Head of caudate nucleus (tissue), 42 donors: ENCODE measurements at regions not wholly inside any gene's neighbourhood (a gene's known extent, or its start where the extent isn't known, plus 50 kb on each side); places are given as distances from the start of the nearest gene placed in this dataset.
A peak's percentile ranks its signal among the peaks of the same experiment; 100 is the strongest.
"Not testable (repeated sequence)": the region's sequence is repeated elsewhere in the genome, so short reads cannot be mapped to it uniquely, and the experiment has no call there.

Source experiments
- DNase-seq, 42 donors: peaks; one replicate each; pipeline versions ENCODE4 v3.0.0 to v3.0.0-alpha.2; 2020 to 2021; ENCODE audit warnings: mixed read lengths in 7 of 42
- intact Hi-C: fragments of 100-400 bp; cut with DNase I; formaldehyde crosslinking; loops from one replicate; pipeline ENCODE4 v1.15.0; 2022

DNA sequence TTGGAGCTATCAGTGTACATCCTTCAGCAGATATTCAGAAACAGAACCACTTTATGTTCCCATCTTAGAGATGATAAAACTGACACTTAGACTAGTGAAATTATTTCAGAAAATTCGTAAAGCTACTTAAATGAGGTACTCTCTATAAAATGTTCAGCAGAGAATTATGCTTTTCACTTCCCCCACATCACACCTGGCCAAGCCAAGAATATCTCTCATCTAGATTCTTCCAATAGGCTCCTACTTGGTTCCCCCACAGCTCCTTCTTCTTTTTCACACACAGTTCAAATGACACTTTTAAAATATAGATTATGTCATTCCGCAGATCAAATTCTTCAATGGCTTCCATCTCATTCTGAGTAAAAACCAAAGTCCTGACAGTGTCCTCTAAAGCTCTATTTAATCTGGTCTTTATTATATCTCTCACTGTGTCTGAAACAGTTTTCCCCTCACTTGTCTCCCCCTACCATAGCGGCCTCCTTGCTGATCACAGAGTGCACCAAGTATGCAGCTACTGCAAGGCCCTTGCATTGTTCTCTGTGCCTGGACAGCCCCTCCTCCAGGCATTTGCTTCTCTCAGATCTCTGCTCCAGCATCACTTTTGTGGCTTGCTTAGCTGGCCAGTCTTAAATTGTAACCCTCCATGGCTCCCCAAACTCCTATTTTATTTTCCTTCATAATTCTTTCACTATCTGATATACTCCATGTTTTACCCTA, 736.8 kb upstream of the USP15 start:
- intact Hi-C loops, result no loop called here
- no peak for DNase-seq

DNA sequence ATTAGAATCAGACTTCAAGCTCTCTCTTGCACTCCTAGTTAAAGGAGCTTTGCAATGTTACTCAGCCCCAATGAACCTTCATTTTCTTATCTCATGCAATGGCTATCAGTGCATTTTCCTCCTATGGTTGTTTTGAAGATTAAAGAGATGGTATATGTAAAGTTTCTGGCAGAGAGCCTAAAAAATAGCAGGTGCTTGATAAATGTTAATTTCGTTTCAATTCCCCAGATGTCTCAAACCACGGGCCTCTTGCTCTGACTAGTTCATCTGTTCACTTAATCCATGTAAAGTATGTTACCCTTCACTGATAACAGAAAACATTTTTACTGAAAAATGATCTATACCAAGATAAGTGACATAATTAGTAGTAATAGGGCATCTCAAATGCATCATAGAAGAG, 735.4 kb upstream of the USP15 start:
- DNase-seq, result no peak
- intact Hi-C loops, result no loop called here

GRCh38 chr12:61525331-61525730, 734.9 kb upstream of the USP15 start:
- intact Hi-C loops, result no loop called here

GRCh38 chr12:61530456-61530855, 729.7 kb upstream of the USP15 start:
- intact Hi-C loops, result no loop called here

More at GRCh38 chr12:61525331-61525730, 734.9 kb upstream of the USP15 start:
- DNase-seq, result no peak

DNA sequence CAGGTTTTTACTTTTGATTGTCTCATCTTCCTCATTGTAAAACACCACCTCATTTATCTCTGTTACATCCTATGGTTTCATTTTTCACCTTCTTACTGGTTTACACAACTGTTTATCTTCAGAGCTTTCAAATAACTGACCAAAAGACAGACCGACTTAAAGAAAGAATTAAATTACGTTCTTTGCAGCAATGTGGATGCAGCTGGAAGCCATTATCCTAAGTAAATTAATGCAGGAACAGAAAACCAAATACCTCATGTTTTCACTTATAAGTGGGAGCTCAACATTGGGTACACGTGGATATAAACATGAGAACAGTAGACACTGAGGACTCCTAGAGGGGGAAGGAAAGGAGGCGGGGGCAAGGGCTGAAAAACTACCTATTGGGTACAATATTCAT, 729.0 kb upstream of the USP15 start:
- no peak for DNase-seq

More at GRCh38 chr12:61530456-61530855, 729.7 kb upstream of the USP15 start:
- DNase-seq, result no peak

DNA sequence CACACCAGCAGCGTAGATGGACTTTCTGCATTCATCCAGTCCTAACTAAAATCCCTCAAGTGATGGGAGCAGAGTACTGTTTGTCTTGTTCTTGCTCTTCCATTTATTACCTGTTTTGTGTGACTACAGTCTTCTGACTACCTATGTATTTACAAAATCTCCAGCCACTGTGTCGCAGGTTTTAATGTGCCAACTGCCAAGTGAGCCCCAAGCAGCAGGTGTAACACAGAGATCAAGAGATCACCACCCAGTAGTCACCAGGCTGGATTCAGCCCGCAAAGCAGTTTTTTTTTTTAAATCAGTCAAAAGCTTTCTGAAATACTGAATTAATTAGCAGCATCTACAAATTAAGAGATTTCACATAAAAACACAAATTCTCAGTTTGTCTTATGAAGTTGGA, 724.1 kb upstream of the USP15 start:
- intact Hi-C loops, result no loop called here
- DNase-seq, result no peak

More for the DNA sequence above, 729.0 kb upstream of the USP15 start:
- intact Hi-C loops, result no loop called here

DNA sequence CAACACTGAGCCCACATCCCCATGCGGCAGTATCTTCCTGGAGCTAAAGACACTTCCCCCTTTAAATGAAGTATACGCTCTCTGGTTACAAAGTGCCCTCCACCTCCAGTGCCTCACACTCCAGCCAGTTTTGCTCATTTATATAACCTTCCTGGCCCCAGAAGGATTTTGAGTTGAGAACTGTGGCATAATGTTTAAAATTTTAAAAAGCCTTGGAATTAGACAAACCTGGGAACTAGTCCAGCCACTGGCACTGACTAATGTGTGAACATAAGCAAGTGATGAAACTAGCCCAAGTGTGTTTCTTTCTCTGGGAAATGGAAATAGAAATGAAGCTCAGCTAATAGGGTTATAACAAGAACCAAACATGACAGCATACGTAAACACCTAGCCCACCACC, 723.7 kb upstream of the USP15 start:
- intact Hi-C loops, result no loop called here

DNA sequence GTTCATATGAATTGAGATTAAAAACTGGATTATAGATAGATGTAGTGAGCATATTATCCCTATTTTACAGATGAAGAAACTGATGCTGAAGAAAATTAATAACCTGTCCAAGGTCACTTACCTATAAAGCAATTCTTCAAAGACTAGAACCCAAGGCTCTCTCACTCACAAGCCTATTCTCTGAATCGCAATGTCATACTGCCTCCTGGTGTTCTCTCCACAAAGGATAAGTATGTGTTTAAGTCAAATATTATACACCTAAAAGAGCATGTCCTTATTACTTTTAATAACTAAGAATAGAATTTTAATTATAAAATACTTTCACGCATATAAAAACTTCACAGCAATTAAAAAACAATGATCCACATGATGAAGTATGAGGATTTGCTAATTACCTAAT, 721.3 kb upstream of the USP15 start:
- DNase-seq, result no peak
- intact Hi-C loops, result no loop called here

More for the DNA sequence above, 723.7 kb upstream of the USP15 start:
- DNase-seq, result peak in 7 of 42 donors; percentile 3 to 42 (median 12)

GRCh38 chr12:61542551-61542950, 717.7 kb upstream of the USP15 start:
- no peak for DNase-seq
- intact Hi-C loops, result no loop called here

DNA sequence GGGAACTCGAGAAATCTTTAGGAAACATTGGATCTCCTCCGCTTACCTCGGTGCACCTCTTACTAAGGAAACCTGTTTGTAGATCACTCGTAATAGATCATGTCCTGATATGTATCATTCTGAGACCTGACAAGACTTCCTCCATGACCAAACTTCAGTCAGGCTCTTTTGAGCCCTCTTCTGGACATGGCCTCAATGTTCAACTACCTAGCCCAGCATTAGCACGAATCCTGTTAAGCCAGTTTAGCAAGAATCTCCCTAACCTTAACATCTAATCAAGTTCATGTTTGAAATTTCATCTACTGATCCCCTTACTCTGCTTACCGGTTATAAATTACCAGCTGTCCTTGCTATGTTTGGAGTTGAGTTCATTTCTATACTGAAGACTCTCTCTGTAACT, 713.9 kb upstream of the USP15 start:
- no peak for DNase-seq
- intact Hi-C loops, result no loop called here

DNA sequence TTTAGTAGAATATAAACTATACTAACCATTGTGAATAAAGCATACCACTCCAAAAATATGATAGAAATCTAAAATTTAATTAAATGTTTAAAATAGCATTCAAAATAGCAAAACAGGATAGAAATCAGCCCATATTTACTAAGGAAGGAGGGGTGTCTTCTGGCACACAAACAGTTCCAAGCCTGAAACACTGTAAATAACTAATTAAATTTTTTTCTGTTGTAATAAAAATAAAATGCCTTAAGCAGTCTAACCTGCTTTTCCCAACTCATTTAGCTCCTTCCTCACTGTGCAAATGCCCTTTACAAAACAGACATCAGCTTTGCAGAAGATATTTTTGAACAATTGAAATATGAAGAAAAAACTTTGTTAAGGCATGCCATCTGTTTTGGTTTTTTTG, 707.1 kb upstream of the USP15 start:
- intact Hi-C loops, result no loop called here
- no peak for DNase-seq

DNA sequence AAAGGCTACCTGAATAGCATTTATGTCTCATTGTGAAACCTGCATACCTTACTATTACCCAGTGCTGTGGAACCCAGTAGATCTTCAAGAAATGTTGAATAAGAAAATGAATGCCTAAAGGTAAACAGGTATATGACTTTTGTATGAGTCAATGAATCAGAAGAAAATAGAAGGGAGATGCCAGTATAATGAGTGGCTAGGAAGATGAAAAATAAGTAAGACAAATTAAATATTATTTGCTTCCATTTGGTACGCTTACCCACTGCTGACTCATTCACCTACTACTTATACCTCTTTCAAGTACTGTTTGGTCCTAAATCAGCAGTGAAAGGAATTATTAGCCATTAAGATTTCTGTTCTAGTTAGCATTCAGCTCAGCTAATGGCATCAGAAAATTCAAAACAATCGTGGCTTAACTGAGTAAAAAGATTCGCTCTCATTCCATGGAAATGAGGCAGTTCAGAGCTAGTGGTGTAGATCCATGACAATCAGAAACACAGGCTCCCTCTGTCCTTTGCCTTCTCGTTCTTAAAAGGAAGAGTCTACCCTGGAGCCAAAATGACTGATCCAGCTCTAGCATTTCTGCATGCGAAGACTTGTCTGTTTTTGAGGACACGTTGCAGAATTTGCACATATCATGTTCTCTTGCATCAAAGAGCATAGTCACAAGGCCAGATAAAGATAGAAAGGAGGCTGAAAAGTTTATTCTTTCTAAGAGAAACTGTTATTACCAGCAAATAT, 705.8 kb upstream of the USP15 start:
- DNase-seq, result no peak
- intact Hi-C loops, result no loop called here

GRCh38 chr12:61563665-61564450, 696.3 kb upstream of the USP15 start:
- intact Hi-C loops, result no loop called here
- DNase-seq, result no peak

GRCh38 chr12:61564466-61564865, 695.7 kb upstream of the USP15 start:
- no peak for DNase-seq
- intact Hi-C loops, result no loop called here

GRCh38 chr12:61566183-61566582, 694.0 kb upstream of the USP15 start:
- intact Hi-C loops, result no loop called here
- no peak for DNase-seq

- intact Hi-C loops, result no loop called here
- DNase-seq, result no peak
Observed at GRCh38 chr12:61574339-61574738, 685.9 kb upstream of the USP15 start.

GRCh38 chr12:61584943-61585342, 675.3 kb upstream of the USP15 start:
- intact Hi-C loops, result no loop called here
- no peak for DNase-seq

GRCh38 chr12:61590864-61591263, 669.3 kb upstream of the USP15 start:
- intact Hi-C loops, DNase-seq: not testable (repeated sequence)

DNA sequence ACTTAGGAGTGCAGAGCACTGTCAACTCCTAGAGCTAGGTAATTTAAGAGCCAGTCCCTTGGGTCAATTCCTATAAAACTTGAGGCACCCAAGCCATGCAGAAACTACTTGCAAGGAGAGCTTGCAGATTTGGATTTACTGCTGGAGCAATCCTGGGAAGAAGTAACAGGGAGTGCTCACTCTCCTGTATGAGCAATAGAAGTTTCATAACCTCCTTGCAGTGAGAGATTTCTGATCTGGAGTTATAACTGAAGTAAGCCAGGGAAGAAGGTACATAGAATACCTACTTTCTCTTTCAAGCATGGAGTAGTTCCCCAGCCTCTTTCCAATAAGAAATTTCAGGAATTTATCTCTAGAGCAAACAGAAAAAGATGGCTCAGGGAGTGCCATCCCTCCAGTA, 650.1 kb upstream of the USP15 start:
- intact Hi-C loops, result no loop called here
- DNase-seq, result no peak

GRCh38 chr12:61629702-61630101, 630.5 kb upstream of the USP15 start:
- intact Hi-C loops, result no loop called here
- DNase-seq, result no peak
